ENCODE measurements at regions not wholly inside any gene's neighbourhood (a gene's known extent, or its start where the extent isn't known, plus 50 kb on each side); places are given as distances from the start of the nearest gene placed in this dataset.
A peak's percentile ranks its signal among the peaks of the same experiment; 100 is the strongest.

DNA sequence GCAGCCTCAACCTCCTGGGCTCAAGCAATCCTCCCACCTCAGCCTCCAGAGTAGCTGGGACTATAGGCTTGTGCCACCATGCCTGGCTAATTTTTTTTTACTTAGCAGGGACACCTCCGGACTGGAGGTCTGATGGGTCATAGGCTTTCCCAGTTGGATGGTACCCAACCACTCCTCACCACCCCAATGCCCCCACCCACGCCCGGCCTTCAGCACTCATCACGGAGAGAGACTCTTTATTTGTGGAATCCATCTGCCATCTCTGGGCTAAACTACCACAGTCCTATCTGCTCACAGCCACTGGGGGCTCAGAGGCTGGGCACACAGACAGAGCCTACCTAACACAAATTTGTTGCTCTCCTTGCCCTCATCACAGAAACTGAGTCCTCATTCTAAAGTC, 58.3 kb upstream of the STXBP1 start (continued):
- TF ChIP-seq ZNF280A (IDR thresholded peaks at IDR 0.05; ENCODE audit: low read depth, partially characterized antibody) (no peak), ZNF431 (CRISPR knock-in tag; IDR thresholded peaks at IDR 0.05) (no peak), BDP1 (IDR thresholded peaks at IDR 0.05; ENCODE audit: insufficient read depth, insufficient read length) (no peak), PHB2 (IDR thresholded peaks at IDR 0.05; ENCODE audit: low read depth) (no peak)

- no TSS peak for BruUV-seq (replicated peaks)
- in situ Hi-C loops (cut with MboI) (no loop called here), intact Hi-C loops (cut with micrococcal nuclease) (no loop called here)
- Histone ChIP-seq H3K4me2 (ENCODE audit: insufficient read depth, low read length) (0 out of 2 replicates have a peak overlapping the region, but pooled peaks have one; percentile 10), H3K4me1 (replicated peaks in 1 of 2; ENCODE audit: control insufficient read depth in 2 of 2, insufficient read depth in 2 of 2, low read length in 2 of 2) (peaks cover 32 to 36% of the 10 kb centered on the region in 2 experiments), H3K79me2 (ENCODE audit: control insufficient read depth, insufficient read depth, low read length) (peaks cover 66% of the 10 kb centered on the region), H3K27me3 (ENCODE audit: control insufficient read depth in 2 of 2, insufficient read depth in 2 of 2, low read length in 2 of 2) (no peaks in the 10 kb centered on the region), H4K20me1 (replicated peaks; ENCODE audit: control insufficient read depth, insufficient read depth, low read length) (0 out of 2 replicates have a peak, but pooled peaks cover under 1% of the 10 kb centered on the region), H2AFZ (ENCODE audit: low read depth, low read length) (no peak overlapping the region), H3K9me1 (ENCODE audit: control insufficient read depth, insufficient read depth, low read length) (no peaks in the 10 kb centered on the region), H3K4me3 (no peak overlapping the region), H3K9ac (ENCODE audit: insufficient read depth in 1 of 2, low read depth in 2 of 2, low read length in 2 of 2) (peak overlapping the region; percentile 32 to 74; a peak in 3 of 4 replicates), H3K27ac (ENCODE audit: extremely low read depth, low read depth, low read length) (peak overlapping the region; percentile 75; the same call in 2 of the 3 replicates), H3K9me3 (replicated peaks; ENCODE audit: control insufficient read depth, insufficient read depth, low read depth, low read length) (no peaks in the 10 kb centered on the region), H3K36me3 (ENCODE audit: control insufficient read depth, insufficient read depth, low read length) (peaks cover 44% of the 10 kb centered on the region; the same call in 2 of the 3 replicates)
- 81% methylated on average over 15 of the region's 15 CpGs for WGBS (ENCODE audit: insufficient coverage, low coverage, missing lambda C conversion rate)
- no peak for DNase-seq (ENCODE audit: extremely low read depth in 1 of 4, low spot score in 3 of 4)
- TF ChIP-seq, protein P1, sequence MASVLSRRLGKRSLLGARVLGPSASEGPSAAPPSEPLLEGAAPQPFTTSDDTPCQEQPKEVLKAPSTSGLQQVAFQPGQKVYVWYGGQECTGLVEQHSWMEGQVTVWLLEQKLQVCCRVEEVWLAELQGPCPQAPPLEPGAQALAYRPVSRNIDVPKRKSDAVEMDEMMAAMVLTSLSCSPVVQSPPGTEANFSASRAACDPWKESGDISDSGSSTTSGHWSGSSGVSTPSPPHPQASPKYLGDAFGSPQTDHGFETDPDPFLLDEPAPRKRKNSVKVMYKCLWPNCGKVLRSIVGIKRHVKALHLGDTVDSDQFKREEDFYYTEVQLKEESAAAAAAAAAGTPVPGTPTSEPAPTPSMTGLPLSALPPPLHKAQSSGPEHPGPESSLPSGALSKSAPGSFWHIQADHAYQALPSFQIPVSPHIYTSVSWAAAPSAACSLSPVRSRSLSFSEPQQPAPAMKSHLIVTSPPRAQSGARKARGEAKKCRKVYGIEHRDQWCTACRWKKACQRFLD (CRISPR knock-in tag; IDR thresholded peaks at IDR 0.05) = peak; percentile 38; the same call in 1 of the 2 replicates
- TF ChIP-seq ZNF316 (IDR thresholded peaks at IDR 0.05) = 0 out of 2 replicates have a peak, but pooled peaks have one; percentile 4
- no peak for TF ChIP-seq PTBP1 (IDR thresholded peaks at IDR 0.05; ENCODE audit: low read depth, low read length)
- no peak for TF ChIP-seq CHAMP1 (IDR thresholded peaks at IDR 0.05)
- 0 out of 2 replicates have a peak, but pooled peaks have one; percentile 14 for TF ChIP-seq RBFOX2 (IDR thresholded peaks at IDR 0.05; ENCODE audit: low read depth, low read length)
- no peak for TF ChIP-seq ZFX (CRISPR knock-in tag; IDR thresholded peaks at IDR 0.05)
- ATAC-seq = no peak
- POLR2A ChIA-PET = interaction anchor here (0.7 to 0.9 kb wide), 2 partner anchors 10 to 14 kb away, joined by 3 to 4 read pairs; no protein-coding TSS in a partner anchor
- peak; percentile 35 for FAIRE-seq
- CTCF ChIA-PET (ENCODE audit: low intra/inter-chr PET ratio) = no interaction called here
Observed at GRCh38 chr9:127554966-127555839, 56.9 kb upstream of the STXBP1 start.
